Kidney glomerular epithelial cell (primary cell): ENCODE measurements at regions not wholly inside any gene's neighbourhood (a gene's known extent, or its start where the extent isn't known, plus 50 kb on each side); places are given as distances from the start of the nearest gene placed in this dataset.

Experiments
- DNase-seq: peaks from one replicate; lab custom pipeline; 2025; lab: John Stamatoyannopoulos, UW

- no peak for DNase-seq
Observed at GRCh38 chr13:55483626-55484158, 1657.0 kb upstream of the PRR20A start.

GRCh38 chr13:55493297-55493696, 1647.4 kb upstream of the PRR20A start:
- no peak for DNase-seq

- no peak for DNase-seq
Observed at GRCh38 chr13:55497486-55497885, 1643.2 kb upstream of the PRR20A start.

GRCh38 chr13:55500694-55501093, 1640.0 kb upstream of the PRR20A start:
- no peak for DNase-seq

GRCh38 chr13:55516610-55517009, 1624.1 kb upstream of the PRR20A start:
- no peak for DNase-seq

GRCh38 chr13:55517312-55517711, 1623.4 kb upstream of the PRR20A start:
- no peak for DNase-seq

GRCh38 chr13:55528434-55528833, 1612.3 kb upstream of the PRR20A start:
- no peak for DNase-seq

- DNase-seq = no peak
Observed at GRCh38 chr13:55534306-55534705, 1606.4 kb upstream of the PRR20A start.

- DNase-seq = no peak
Observed at GRCh38 chr13:55538424-55538823, 1602.3 kb upstream of the PRR20A start.

GRCh38 chr13:55543053-55543452, 1597.7 kb upstream of the PRR20A start:
- DNase-seq = no peak

GRCh38 chr13:55550624-55551023, 1590.1 kb upstream of the PRR20A start:
- no peak for DNase-seq

GRCh38 chr13:55553701-55554100, 1587.0 kb upstream of the PRR20A start:
- DNase-seq = no peak

GRCh38 chr13:55554741-55555140, 1586.0 kb upstream of the PRR20A start:
- no peak for DNase-seq

- DNase-seq = no peak
Observed at GRCh38 chr13:55560331-55560730, 1580.4 kb upstream of the PRR20A start.

GRCh38 chr13:55563267-55563666, 1577.5 kb upstream of the PRR20A start:
- no peak for DNase-seq

GRCh38 chr13:55566334-55566733, 1574.4 kb upstream of the PRR20A start:
- DNase-seq = no peak

- DNase-seq = no peak
Observed at GRCh38 chr13:55566779-55567178, 1573.9 kb upstream of the PRR20A start.

GRCh38 chr13:55567721-55568625, 1572.7 kb upstream of the PRR20A start:
- DNase-seq = no peak

- no peak for DNase-seq
Observed at GRCh38 chr13:55569082-55569481, 1571.6 kb upstream of the PRR20A start.

GRCh38 chr13:55569514-55569913, 1571.2 kb upstream of the PRR20A start:
- DNase-seq = no peak

GRCh38 chr13:55570371-55570770, 1570.3 kb upstream of the PRR20A start:
- no peak for DNase-seq

GRCh38 chr13:55571237-55571867, 1569.4 kb upstream of the PRR20A start:
- no peak for DNase-seq

- no peak for DNase-seq
Observed at GRCh38 chr13:55572408-55572807, 1568.3 kb upstream of the PRR20A start.
